SIG-M5 treated with dmso at 0.1 percent for 504 hours (cell line): ENCODE measurements at regions not wholly inside any gene's neighbourhood (a gene's known extent, or its start where the extent isn't known, plus 50 kb on each side); places are given as distances from the start of the nearest gene placed in this dataset.
A peak's percentile ranks its signal among the peaks of the same experiment; 100 is the strongest.

Source experiments
- DNase-seq: peaks from one replicate; lab custom pipeline; 2025; ENCODE audit not compliant: unreplicated experiment; lab: John Stamatoyannopoulos, UW

GRCh38 chr1:106613068-106613467 is 443.4 kb upstream of the PRMT6 start:
- DNase-seq, result no peak

GRCh38 chr1:106613861-106614260 is 442.6 kb upstream of the PRMT6 start:
- no peak for DNase-seq

- DNase-seq, result no peak
Observed at GRCh38 chr1:106615473-106615872, 441.0 kb upstream of the PRMT6 start.

- no peak for DNase-seq
Observed at GRCh38 chr1:106619080-106619826, 437.2 kb upstream of the PRMT6 start.

GRCh38 chr1:106619827-106620134 is 436.7 kb upstream of the PRMT6 start:
- DNase-seq, result no peak

- DNase-seq, result peak; percentile 62
Observed at GRCh38 chr1:106620521-106620954, 435.9 kb upstream of the PRMT6 start.

- DNase-seq, result no peak
Observed at GRCh38 chr1:106621853-106622252, 434.6 kb upstream of the PRMT6 start.

- DNase-seq, result no peak
Observed at GRCh38 chr1:106637566-106637965, 418.9 kb upstream of the PRMT6 start.

GRCh38 chr1:106646261-106646784 is 410.2 kb upstream of the PRMT6 start:
- DNase-seq, result no peak

GRCh38 chr1:106646816-106647215 is 409.7 kb upstream of the PRMT6 start:
- no peak for DNase-seq

GRCh38 chr1:106651028-106651762 is 405.3 kb upstream of the PRMT6 start:
- no peak for DNase-seq

GRCh38 chr1:106659490-106660244 is 396.8 kb upstream of the PRMT6 start:
- DNase-seq, result peak; percentile 64

- no peak for DNase-seq
Observed at GRCh38 chr1:106675558-106675957, 380.9 kb upstream of the PRMT6 start.

- no peak for DNase-seq
Observed at GRCh38 chr1:106676021-106676420, 380.5 kb upstream of the PRMT6 start.

- DNase-seq, result no peak
Observed at GRCh38 chr1:106677181-106677580, 379.3 kb upstream of the PRMT6 start.

GRCh38 chr1:106677721-106678120 is 378.8 kb upstream of the PRMT6 start:
- DNase-seq, result no peak

- no peak for DNase-seq
Observed at GRCh38 chr1:106678279-106679050, 378.0 kb upstream of the PRMT6 start.

- peak; percentile 37 for DNase-seq
Observed at GRCh38 chr1:106680216-106680615, 376.3 kb upstream of the PRMT6 start.

- DNase-seq, result peak; percentile 13
Observed at GRCh38 chr1:106680776-106681344, 375.6 kb upstream of the PRMT6 start.

- DNase-seq, result no peak
Observed at GRCh38 chr1:106681939-106682522, 374.4 kb upstream of the PRMT6 start.
